Chondrocyte (in vitro differentiated cells): ENCODE measurements at regions not wholly inside any gene's neighbourhood (a gene's known extent, or its start where the extent isn't known, plus 50 kb on each side); places are given as distances from the start of the nearest gene placed in this dataset.

ENCODE experiments used
- DNase-seq: peaks from one replicate; pipeline ENCODE4 v3.0.0; 2021; ENCODE audit warnings: mixed read lengths, low spot score
- H3K27ac Mint-ChIP-seq: one replicate; pipeline ENCODE4 v1.8.0; 2021; ENCODE audit warnings: mild to moderate bottlenecking, moderate library complexity, mixed read lengths; ENCODE audit not compliant: unreplicated experiment
- H3K27me3 Mint-ChIP-seq: 2 replicates; pipeline ENCODE4 v1.8.0; 2021; ENCODE audit warnings: low read depth, mixed read lengths
- H3K36me3 Mint-ChIP-seq: 2 replicates; pipeline ENCODE4 v1.8.0; 2021; ENCODE audit warnings: low read depth, mixed read lengths
- H3K4me1 Mint-ChIP-seq: 2 replicates; pipeline ENCODE4 v1.8.0; 2021; ENCODE audit warnings: low read depth, mild to moderate bottlenecking, mixed read lengths
- H3K4me3 Mint-ChIP-seq: one replicate; pipeline ENCODE4 v1.8.0; 2021; ENCODE audit warnings: mild to moderate bottlenecking, moderate library complexity, mixed read lengths; ENCODE audit not compliant: unreplicated experiment
- H3K9me3 Mint-ChIP-seq: 2 replicates; pipeline ENCODE4 v1.8.0; 2021; ENCODE audit warnings: low read depth, mixed read lengths
- CTCF ChIP-seq: fragments of 200-600 bp; sonication (generic); IDR thresholded peaks from 2 replicates; pipeline ENCODE4 v1.5.0; 2021; ENCODE audit warnings: antibody characterized with exemption, mild to moderate bottlenecking, moderate library complexity

GRCh38 chr1:114270282-114270681, 116.6 kb upstream of the SYT6 start:
- H3K4me3 Mint-ChIP-seq = no peak overlapping the region
- H3K27me3 Mint-ChIP-seq = peaks cover 40% of the 10 kb centered on the region
- no peaks in the 10 kb centered on the region for H3K36me3 Mint-ChIP-seq
- H3K4me1 Mint-ChIP-seq = no peaks in the 10 kb centered on the region
- no peak overlapping the region for H3K27ac Mint-ChIP-seq
- no peak for DNase-seq
- no peaks in the 10 kb centered on the region for H3K9me3 Mint-ChIP-seq
- no peak for TF ChIP-seq CTCF

GRCh38 chr1:114269539-114269938, 115.9 kb upstream of the SYT6 start:
- Mint-ChIP-seq H3K27ac (no peak overlapping the region), H3K4me1 (no peaks in the 10 kb centered on the region), H3K9me3 (no peaks in the 10 kb centered on the region), H3K27me3 (peaks cover 39% of the 10 kb centered on the region), H3K4me3 (no peak overlapping the region), H3K36me3 (no peaks in the 10 kb centered on the region)
- TF ChIP-seq CTCF = no peak
- DNase-seq = no peak

DNA sequence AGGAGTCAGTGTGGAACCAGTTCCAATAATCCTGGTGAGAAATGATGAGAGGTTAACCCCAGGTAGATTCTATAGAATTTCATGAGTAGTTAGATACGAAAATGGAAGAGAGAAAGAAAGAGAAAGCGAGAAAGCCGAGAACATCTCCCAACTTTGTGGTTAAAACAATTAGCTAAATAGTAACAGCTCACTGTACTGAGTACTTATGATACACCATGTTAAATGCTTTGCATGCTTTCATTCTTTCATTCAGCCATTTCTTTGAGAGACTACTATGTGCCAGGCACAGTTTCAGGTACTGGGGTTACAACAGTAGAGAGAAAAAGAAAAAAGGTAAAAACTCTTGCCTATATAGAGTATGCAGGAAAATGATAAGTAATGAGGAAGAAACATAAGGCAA, 109.7 kb upstream of the SYT6 start:
- no peak for DNase-seq
- H3K9me3 Mint-ChIP-seq = no peaks in the 10 kb centered on the region
- no peaks in the 10 kb centered on the region for H3K36me3 Mint-ChIP-seq
- H3K4me3 Mint-ChIP-seq = no peak overlapping the region
- H3K4me1 Mint-ChIP-seq = no peaks in the 10 kb centered on the region
- H3K27me3 Mint-ChIP-seq = peaks cover 31% of the 10 kb centered on the region
- no peak for TF ChIP-seq CTCF
- no peak overlapping the region for H3K27ac Mint-ChIP-seq

DNA sequence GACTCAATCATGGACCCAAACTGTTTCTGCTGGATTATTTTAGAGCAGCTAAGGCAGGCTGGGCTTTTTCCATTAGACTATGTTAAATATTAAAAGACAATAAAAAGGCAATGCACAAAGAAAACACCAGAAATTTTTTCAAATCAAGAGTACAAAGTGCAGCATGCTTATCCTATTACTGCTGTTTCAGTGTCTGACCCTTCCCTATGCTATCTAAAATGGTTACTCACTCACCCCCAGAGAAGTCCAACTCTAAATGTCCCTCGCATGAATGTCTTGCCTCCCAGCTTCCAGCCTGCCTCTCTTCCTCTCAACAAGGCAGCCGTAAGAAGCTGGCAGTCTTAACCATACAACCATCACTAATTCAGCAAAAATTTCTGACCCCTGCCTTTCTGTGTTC, 108.7 kb upstream of the SYT6 start:
- no peaks in the 10 kb centered on the region for H3K4me1 Mint-ChIP-seq

DNA sequence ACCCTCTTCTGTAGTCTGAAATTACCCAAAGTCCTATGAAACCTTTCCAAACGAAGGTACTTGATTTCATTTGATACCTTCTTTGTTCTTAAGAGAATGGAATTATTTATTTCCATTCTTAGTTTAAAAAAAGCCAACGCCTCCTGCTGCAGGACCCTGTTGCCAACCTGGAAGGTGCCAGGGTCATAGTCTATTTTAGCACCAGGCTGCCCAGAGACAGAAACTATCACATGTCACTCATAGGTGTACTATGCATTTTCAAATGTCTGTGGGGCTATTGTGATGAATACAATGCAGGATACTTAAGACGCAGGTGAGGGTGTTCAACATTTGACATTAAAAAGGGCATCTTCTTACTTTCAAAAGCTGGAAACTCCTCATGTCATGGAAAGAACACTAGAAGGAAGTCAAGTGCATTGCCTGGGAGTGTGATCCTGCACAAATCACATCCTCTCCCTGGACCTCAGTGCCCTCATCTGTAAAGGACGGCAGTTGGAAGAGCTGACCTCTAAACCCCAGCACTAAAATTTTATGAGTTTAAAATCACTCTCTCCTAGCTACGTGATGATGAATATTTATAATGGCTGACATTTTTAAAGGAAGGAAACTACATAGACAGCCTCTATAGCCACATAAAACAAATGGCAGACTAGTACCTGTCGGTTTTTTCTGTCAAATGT, 107.3 kb upstream of the SYT6 start:
- H3K4me1 Mint-ChIP-seq = no peaks in the 10 kb centered on the region
- no peak overlapping the region for H3K27ac Mint-ChIP-seq
- DNase-seq = no peak
- H3K4me3 Mint-ChIP-seq = no peak overlapping the region
- H3K36me3 Mint-ChIP-seq = no peaks in the 10 kb centered on the region
- TF ChIP-seq CTCF = no peak
- H3K9me3 Mint-ChIP-seq = peaks cover 2% of the 10 kb centered on the region
- peaks cover 26% of the 10 kb centered on the region for H3K27me3 Mint-ChIP-seq

More for the DNA sequence above, 108.7 kb upstream of the SYT6 start:
- no peak overlapping the region for H3K27ac Mint-ChIP-seq
- no peak overlapping the region for H3K4me3 Mint-ChIP-seq
- no peaks in the 10 kb centered on the region for H3K9me3 Mint-ChIP-seq
- no peak for TF ChIP-seq CTCF
- H3K36me3 Mint-ChIP-seq = no peaks in the 10 kb centered on the region
- no peak for DNase-seq
- peaks cover 33% of the 10 kb centered on the region for H3K27me3 Mint-ChIP-seq
